GM12864 (cell line): ENCODE measurements at regions not wholly inside any gene's neighbourhood (a gene's known extent, or its start where the extent isn't known, plus 50 kb on each side); places are given as distances from the start of the nearest gene placed in this dataset.

Source experiments
- DNase-seq: peaks from one replicate; pipeline ENCODE4 v3.0.0-alpha.2; 2011; ENCODE audit warnings: low read depth
- H3K4me3 ChIP-seq: 2 replicates; pipeline ENCODE4 v1.5.1; 2011; ENCODE audit warnings: mild to moderate bottlenecking, low read depth, low read length, control low read depth
- CTCF ChIP-seq: IDR thresholded peaks from 2 replicates; pipeline ENCODE4 v1.5.1; 2011; ENCODE audit warnings: low read depth, mild to moderate bottlenecking, moderate library complexity, low read length, control low read depth, inconsistent platforms; ENCODE audit errors: missing control alignments

- H3K4me3 ChIP-seq: no peak overlapping the region
- no peak for DNase-seq
- no peak for TF ChIP-seq CTCF
Observed at GRCh38 chr6:67854098-67854497, 781.0 kb upstream of the ADGRB3 start.

DNA sequence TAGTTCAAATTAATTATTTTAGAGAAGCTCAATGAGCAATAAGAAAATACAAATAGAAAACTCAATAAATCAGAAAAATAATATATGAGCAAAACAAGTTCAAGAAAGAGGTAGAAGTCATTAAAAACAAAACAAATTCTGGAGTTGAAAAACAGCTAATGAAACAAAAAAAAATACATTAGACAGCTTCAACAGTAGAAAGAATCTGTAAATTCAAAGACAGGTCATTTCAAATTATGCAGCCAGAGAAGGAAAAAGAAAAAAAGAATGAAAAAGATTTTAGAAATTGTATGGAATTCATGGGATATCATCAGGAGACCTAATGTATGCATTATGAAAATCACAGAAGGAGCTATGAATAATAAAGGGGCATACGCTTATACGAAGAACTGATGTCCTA lies 795.3 kb upstream of the ADGRB3 start:
- DNase-seq: no peak
- no peak overlapping the region for H3K4me3 ChIP-seq
- TF ChIP-seq CTCF: no peak

- no peak for DNase-seq
- TF ChIP-seq CTCF: no peak
- H3K4me3 ChIP-seq: no peak overlapping the region
Observed at GRCh38 chr6:67825201-67825895, 809.7 kb upstream of the ADGRB3 start.

- no peak overlapping the region for H3K4me3 ChIP-seq
- no peak for TF ChIP-seq CTCF
- no peak for DNase-seq
Observed at GRCh38 chr6:67818322-67818721, 816.8 kb upstream of the ADGRB3 start.

DNA sequence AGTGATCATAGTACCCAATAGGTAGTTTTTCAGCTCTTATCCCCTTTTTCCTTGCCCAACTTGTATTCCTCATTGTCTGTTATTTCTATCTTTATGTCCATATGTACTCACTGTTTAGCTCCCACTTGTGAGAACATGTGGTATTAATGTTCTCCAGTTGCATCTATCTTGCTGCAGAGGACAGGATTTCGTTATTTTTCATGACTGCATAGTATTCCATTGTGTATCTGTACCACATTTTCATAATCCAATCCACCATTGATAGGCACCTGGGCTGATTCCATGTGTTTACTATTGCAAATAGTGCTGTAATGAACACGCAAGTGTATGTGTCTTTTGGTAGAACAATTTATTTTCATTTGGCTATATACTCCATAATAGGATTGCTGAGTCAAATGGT lies 819.5 kb upstream of the ADGRB3 start:
- no peak for DNase-seq
- H3K4me3 ChIP-seq: no peak overlapping the region
- TF ChIP-seq CTCF: no peak

- TF ChIP-seq CTCF: no peak
- no peak overlapping the region for H3K4me3 ChIP-seq
- no peak for DNase-seq
Observed at GRCh38 chr6:67814262-67814661, 820.8 kb upstream of the ADGRB3 start.

DNA sequence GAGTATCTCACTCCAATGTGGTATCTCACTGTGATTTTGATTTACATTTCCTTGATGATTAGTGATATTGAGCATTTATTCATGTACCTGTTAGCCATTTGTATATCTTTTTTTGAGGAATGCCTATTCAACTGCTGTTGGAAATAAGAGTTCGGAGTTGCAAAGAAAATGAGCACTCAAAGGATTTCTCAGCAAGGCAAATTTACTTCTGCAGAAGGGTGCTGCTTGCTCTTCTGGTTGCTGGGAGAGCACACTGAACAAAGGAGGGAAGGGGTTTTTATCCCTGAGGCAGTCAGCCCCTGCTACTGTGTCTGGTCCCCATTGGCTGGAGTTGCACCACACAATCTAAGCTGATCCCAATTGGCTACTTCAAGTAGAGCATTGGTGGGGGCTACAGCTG lies 822.4 kb upstream of the ADGRB3 start:
- no peak overlapping the region for H3K4me3 ChIP-seq
- no peak for DNase-seq
- TF ChIP-seq CTCF: no peak
